Prostate gland (tissue), 2 donors: ENCODE measurements at regions not wholly inside any gene's neighbourhood (a gene's known extent, or its start where the extent isn't known, plus 50 kb on each side); places are given as distances from the start of the nearest gene placed in this dataset.

Source experiments
- DNase-seq: peaks from one replicate; pipeline ENCODE4 v3.0.0-alpha.2; 2019; ENCODE audit warnings: low spot score
- H3K27ac ChIP-seq, 2 donors: fragments of 200-600 bp; sonication (generic); 2 replicates each; pipeline ENCODE4 v1.5.1; 2017 to 2019
- H3K27me3 ChIP-seq: fragments of 200-600 bp; sonication (generic); replicated peaks from 2 replicates; pipeline ENCODE4 v1.5.1; 2019; ENCODE audit not compliant: insufficient read depth
- H3K36me3 ChIP-seq, 2 donors: fragments of 200-600 bp; sonication (generic); 1 replicate in 1 of 2; 2 replicates in 1 of 2; pipeline versions ENCODE4 v1.5.1 to v1.8.1; 2017 to 2019
- H3K4me1 ChIP-seq: fragments of 200-600 bp; sonication (generic); replicated peaks from 2 replicates; pipeline ENCODE4 v1.5.1; 2019
- H3K4me3 ChIP-seq, 2 donors: fragments of 200-600 bp; sonication (generic); 2 replicates each; pipeline ENCODE4 v1.5.1; 2017 to 2019
- H3K9me3 ChIP-seq: fragments of 200-600 bp; sonication (generic); 2 replicates; pipeline ENCODE4 v1.5.1; 2017
- CTCF ChIP-seq, 4 experiments: fragments of 200-600 bp in 2 of 4; fragments of 450-650 bp in 2 of 4; sonication (generic) in 2 of 4; IDR thresholded peaks; 1 replicate in 3 of 4; 2 replicates in 1 of 4; pipeline ENCODE4 v1.5.1; 2016 to 2019; ENCODE audit warnings: antibody characterized with exemption in 4 of 4, mild to moderate bottlenecking in 2 of 4, moderate library complexity in 2 of 4
- POLR2A ChIP-seq: fragments of 450-650 bp; IDR thresholded peaks from one replicate; pipeline ENCODE4 v1.6.1; 2016; ENCODE audit warnings: antibody characterized with exemption, mild to moderate bottlenecking
- POLR2AphosphoS5 ChIP-seq: sonication (generic); formaldehyde crosslinking; IDR thresholded peaks from one replicate; pipeline ENCODE4 v1.6.1; 2017; ENCODE audit warnings: antibody characterized with exemption
- WGBS: methylation state at CpG from one replicate; pipeline ENCODE4 v1.1.5; 2018; 5-methylcytosine and 5-hydroxymethylcytosine counted together
- intact Hi-C: fragments of 100-400 bp; cut with DNase I; formaldehyde crosslinking; loops from one replicate; pipeline ENCODE4 v1.14.2; 2022

GRCh38 chr18:37779220-37779619, 213.6 kb upstream of the CELF4 start:
- 82% methylated on average over 7 of the region's 7 CpGs for WGBS
- no peaks in the 10 kb centered on the region for H3K9me3 ChIP-seq
- no peak for TF ChIP-seq POLR2A
- no peak for TF ChIP-seq POLR2AphosphoS5
- TF ChIP-seq CTCF (IDR thresholded peaks at IDR 0.05), result no peak
- no peaks in the 10 kb centered on the region for H3K27me3 ChIP-seq
- no peak overlapping the region for H3K4me3 ChIP-seq
- H3K27ac ChIP-seq, result no peak overlapping the region
- no peak for DNase-seq
- intact Hi-C loops, result no loop called here
- H3K36me3 ChIP-seq, result no peaks in the 10 kb centered on the region
- no peaks in the 10 kb centered on the region for H3K4me1 ChIP-seq

- H3K4me3 ChIP-seq, result no peak overlapping the region
- TF ChIP-seq CTCF (IDR thresholded peaks at IDR 0.05) (peak; percentile 49 to 64 (median 58)), POLR2AphosphoS5 (no peak), POLR2A (no peak)
- H3K4me1 ChIP-seq, result no peaks in the 10 kb centered on the region
- no peaks in the 10 kb centered on the region for H3K27me3 ChIP-seq
- H3K36me3 ChIP-seq, result no peaks in the 10 kb centered on the region
- intact Hi-C loops, result no loop called here
- DNase-seq, result peak; percentile 14
- H3K27ac ChIP-seq, result no peak overlapping the region
- no peaks in the 10 kb centered on the region for H3K9me3 ChIP-seq
- 26% methylated on average over 21 of the region's 21 CpGs for WGBS
These were observed 213.0 kb upstream of the CELF4 start for GRCh38 chr18:37778417-37779165.

- no peaks in the 10 kb centered on the region for H3K4me1 ChIP-seq
- no peak overlapping the region for H3K4me3 ChIP-seq
- intact Hi-C loops, result no loop called here
- DNase-seq, result no peak
- no peak overlapping the region for H3K27ac ChIP-seq
- H3K27me3 ChIP-seq, result no peaks in the 10 kb centered on the region
- no peaks in the 10 kb centered on the region for H3K9me3 ChIP-seq
- 38% methylated on average over 1 of the region's 1 CpG for WGBS
- H3K36me3 ChIP-seq, result no peaks in the 10 kb centered on the region
- TF ChIP-seq CTCF (IDR thresholded peaks at IDR 0.05) (no peak), POLR2A (no peak), POLR2AphosphoS5 (no peak)
These were observed 204.2 kb upstream of the CELF4 start for GRCh38 chr18:37769826-37770225.

GRCh38 chr18:37764541-37765288, 199.1 kb upstream of the CELF4 start:
- no peak for DNase-seq
- intact Hi-C loops, result no loop called here
- WGBS, result 75% methylated on average over 8 of the region's 8 CpGs
- no peak overlapping the region for H3K4me3 ChIP-seq
- H3K36me3 ChIP-seq, result no peaks in the 10 kb centered on the region
- H3K27ac ChIP-seq, result no peak overlapping the region
- TF ChIP-seq POLR2A (no peak), POLR2AphosphoS5 (no peak), CTCF (IDR thresholded peaks at IDR 0.05) (no peak)
- H3K4me1 ChIP-seq, result no peaks in the 10 kb centered on the region
- H3K27me3 ChIP-seq, result no peaks in the 10 kb centered on the region
- H3K9me3 ChIP-seq, result no peaks in the 10 kb centered on the region
